ENCODE measurements at regions not wholly inside any gene's neighbourhood (a gene's known extent, or its start where the extent isn't known, plus 50 kb on each side); places are given as distances from the start of the nearest gene placed in this dataset.
"Not testable (repeated sequence)": the region's sequence is repeated elsewhere in the genome, so short reads cannot be mapped to it uniquely, and the experiment has no call there.

GRCh38 chr7:52689912-52690311, 345.5 kb upstream of the POM121L12 start:
- no peak for DNase-seq

GRCh38 chr7:52685333-52685732, 350.1 kb upstream of the POM121L12 start:
- no peak for DNase-seq

- DNase-seq, result no peak
Measured at GRCh38 chr7:52684388-52684787, 351.0 kb upstream of the POM121L12 start.

- DNase-seq, result no peak
Measured at GRCh38 chr7:52682993-52683392, 352.4 kb upstream of the POM121L12 start.

GRCh38 chr7:52670608-52671225, 364.7 kb upstream of the POM121L12 start:
- no peak for DNase-seq

GRCh38 chr7:52669031-52669430, 366.4 kb upstream of the POM121L12 start:
- DNase-seq, result no peak

GRCh38 chr7:52668435-52668834, 367.0 kb upstream of the POM121L12 start:
- DNase-seq, result no peak

GRCh38 chr7:52659178-52659577, 376.3 kb upstream of the POM121L12 start:
- DNase-seq, result no peak

GRCh38 chr7:52656098-52656497, 379.3 kb upstream of the POM121L12 start:
- no peak for DNase-seq

- no peak for DNase-seq
Measured at GRCh38 chr7:52652621-52653020, 382.8 kb upstream of the POM121L12 start.

GRCh38 chr7:52648872-52649271, 386.6 kb upstream of the POM121L12 start:
- no peak for DNase-seq

- DNase-seq, result no peak
Measured at GRCh38 chr7:52647046-52647445, 388.4 kb upstream of the POM121L12 start.

GRCh38 chr7:52639981-52640380, 395.5 kb upstream of the POM121L12 start:
- no peak for DNase-seq

- no peak for DNase-seq
Measured at GRCh38 chr7:52639126-52639525, 396.3 kb upstream of the POM121L12 start.

GRCh38 chr7:52635021-52635420, 400.4 kb upstream of the POM121L12 start:
- DNase-seq, result no peak

GRCh38 chr7:52620849-52621248, 414.6 kb upstream of the POM121L12 start:
- DNase-seq, result no peak

GRCh38 chr7:52616552-52616951, 418.9 kb upstream of the POM121L12 start:
- no peak for DNase-seq

GRCh38 chr7:52615021-52615695, 420.3 kb upstream of the POM121L12 start:
- DNase-seq, result no peak

- no peak for DNase-seq
Measured at GRCh38 chr7:52609511-52609910, 425.9 kb upstream of the POM121L12 start.

- DNase-seq, result no peak
Measured at GRCh38 chr7:52592698-52593097, 442.7 kb upstream of the POM121L12 start.

GRCh38 chr7:52586704-52587103, 448.7 kb upstream of the POM121L12 start:
- no peak for DNase-seq

GRCh38 chr7:52584041-52584440, 451.4 kb upstream of the POM121L12 start:
- no peak for DNase-seq

- not testable (repeated sequence) for DNase-seq
Measured at GRCh38 chr7:52573141-52573540, 462.3 kb upstream of the POM121L12 start.

GRCh38 chr7:52571026-52571425, 464.4 kb upstream of the POM121L12 start:
- no peak for DNase-seq

- no peak for DNase-seq
Measured at GRCh38 chr7:52569151-52569550, 466.3 kb upstream of the POM121L12 start.
